C4-2B (cell line): ENCODE measurements at regions not wholly inside any gene's neighbourhood (a gene's known extent, or its start where the extent isn't known, plus 50 kb on each side); places are given as distances from the start of the nearest gene placed in this dataset.
"Not testable (repeated sequence)": the region's sequence is repeated elsewhere in the genome, so short reads cannot be mapped to it uniquely, and the experiment has no call there.

Experiments used
- CTCF ChIP-seq: fragments of 450-650 bp; conservative IDR thresholded peaks from 2 replicates; pipeline ENCODE4 v1.5.1; 2017; ENCODE audit warnings: mild to moderate bottlenecking
- ZFX ChIP-seq: fragments of 450-650 bp; IDR thresholded peaks from 2 replicates; pipeline ENCODE4 v1.6.1; 2017

GRCh38 chr4:22624002-22624401 lies 68.7 kb upstream of the GBA3 start:
- TF ChIP-seq CTCF, ZFX: not testable (repeated sequence)
